Adrenal gland (tissue), 9 donors: ENCODE measurements at regions not wholly inside any gene's neighbourhood (a gene's known extent, or its start where the extent isn't known, plus 50 kb on each side); places are given as distances from the start of the nearest gene placed in this dataset.

ENCODE experiments used
- DNase-seq, 7 donors: peaks; one replicate each; pipeline ENCODE4 v3.0.0-alpha.2; 2019 to 2020
- H3K27ac ChIP-seq, 5 donors: fragments of 200-600 bp; sonication (generic) in 4 of 5; 1 replicate in 3 of 5; 2 replicates in 2 of 5; pipeline versions ENCODE4 v1.5.1 to v1.8.0; 2016 to 2020; ENCODE audit warnings: mild to moderate bottlenecking in 1 of 5
- H3K27me3 ChIP-seq: fragments of 200-600 bp; 2 replicates; pipeline ENCODE4 v1.8.0; 2021
- H3K36me3 ChIP-seq, 2 donors: fragments of 200-600 bp; replicated peaks in 1 of 2; 1 replicate in 1 of 2; 2 replicates in 1 of 2; pipeline versions ENCODE4 v1.5.1 to v1.8.0; 2018 to 2022
- H3K4me1 ChIP-seq, 2 donors: fragments of 200-600 bp; replicated peaks in 1 of 2; 1 replicate in 1 of 2; 2 replicates in 1 of 2; pipeline versions ENCODE4 v1.5.1 to v1.8.0; 2018 to 2021
- H3K4me3 ChIP-seq, 4 donors: fragments of 200-600 bp; sonication (generic) in 3 of 4; one replicate each; pipeline ENCODE4 v1.5.1; 2016 to 2018
- H3K9me3 ChIP-seq, 3 donors: fragments of 200-600 bp; sonication (generic) in 1 of 3; replicated peaks in 1 of 3; 1 replicate in 2 of 3; 2 replicates in 1 of 3; pipeline versions ENCODE4 v1.5.1 to v1.8.0; 2016 to 2021
- POLR2A ChIP-seq, 2 donors: fragments of 450-650 bp; IDR thresholded peaks; one replicate each; pipeline ENCODE4 v1.6.1; 2017; ENCODE audit warnings: antibody characterized with exemption in 2 of 2, mild to moderate bottlenecking in 2 of 2, moderate library complexity in 1 of 2
- WGBS, 4 donors: extraction: QIAGEN DNeasy Blood & Tissue Kit in 2 of 4; methylation state at CpG; one replicate each; pipeline versions ENCODE4 v1.1.5 to v1.1.7; 2013 to 2017; 5-methylcytosine and 5-hydroxymethylcytosine counted together
- intact Hi-C, 2 donors: fragments of 100-400 bp; cut with DNase I; formaldehyde crosslinking; loops; one replicate each; pipeline versions ENCODE4 v1.14.1 to v1.15.0; 2022 to 2023
- TF ChIP-seq, protein P1 (sequence below), 6 experiments: fragments of 450-650 bp in 4 of 6; fragments of 200-600 bp in 2 of 6; sonication (generic) in 1 of 6; IDR thresholded peaks; 1 replicate in 5 of 6; 2 replicates in 1 of 6; pipeline versions ENCODE4 v1.5.1 to v1.8.0; 2016 to 2021; ENCODE audit warnings: antibody characterized with exemption in 6 of 6, mild to moderate bottlenecking in 2 of 6, moderate library complexity in 1 of 6
- donor health status: healthy with polysubstance abuse.
- donor health status: Bipolar disorder and iron deficiency.
- donor health status: DM: yes; HTN: yes; CAD: no.
- donor health status: DM: no; HTN: no; CAD: no.
- donor health status: DM: no; HTN: no; CAD: no.

- Histone ChIP-seq H3K9me3 (no peaks in the 10 kb centered on the region), H3K27me3 (no peaks in the 10 kb centered on the region), H3K4me1 (peaks cover 0 to 6% of the 10 kb centered on the region in 2 donors), H3K27ac (no peak overlapping the region), H3K36me3 (no peaks in the 10 kb centered on the region), H3K4me3 (no peak overlapping the region)
- intact Hi-C loops, result no loop called here
- TF ChIP-seq POLR2A (IDR thresholded peaks at IDR 0.05), result no peak
- TF ChIP-seq, protein P1, sequence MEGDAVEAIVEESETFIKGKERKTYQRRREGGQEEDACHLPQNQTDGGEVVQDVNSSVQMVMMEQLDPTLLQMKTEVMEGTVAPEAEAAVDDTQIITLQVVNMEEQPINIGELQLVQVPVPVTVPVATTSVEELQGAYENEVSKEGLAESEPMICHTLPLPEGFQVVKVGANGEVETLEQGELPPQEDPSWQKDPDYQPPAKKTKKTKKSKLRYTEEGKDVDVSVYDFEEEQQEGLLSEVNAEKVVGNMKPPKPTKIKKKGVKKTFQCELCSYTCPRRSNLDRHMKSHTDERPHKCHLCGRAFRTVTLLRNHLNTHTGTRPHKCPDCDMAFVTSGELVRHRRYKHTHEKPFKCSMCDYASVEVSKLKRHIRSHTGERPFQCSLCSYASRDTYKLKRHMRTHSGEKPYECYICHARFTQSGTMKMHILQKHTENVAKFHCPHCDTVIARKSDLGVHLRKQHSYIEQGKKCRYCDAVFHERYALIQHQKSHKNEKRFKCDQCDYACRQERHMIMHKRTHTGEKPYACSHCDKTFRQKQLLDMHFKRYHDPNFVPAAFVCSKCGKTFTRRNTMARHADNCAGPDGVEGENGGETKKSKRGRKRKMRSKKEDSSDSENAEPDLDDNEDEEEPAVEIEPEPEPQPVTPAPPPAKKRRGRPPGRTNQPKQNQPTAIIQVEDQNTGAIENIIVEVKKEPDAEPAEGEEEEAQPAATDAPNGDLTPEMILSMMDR (IDR thresholded peaks at IDR 0.05), result no peak
- no peak for DNase-seq
- 68 to 78% (median 77%) methylated on average over 5 of the region's 5 CpGs for WGBS, 4 donors
Measured at GRCh38 chr2:38494394-38494793, 108.3 kb downstream of the HNRNPLL start.

GRCh38 chr2:38492042-38492615 is 110.6 kb downstream of the HNRNPLL start:
- DNase-seq, result no peak
- H3K4me1 ChIP-seq, result no peaks in the 10 kb centered on the region
- intact Hi-C loops, result no loop called here
- no peaks in the 10 kb centered on the region for H3K9me3 ChIP-seq
- WGBS, 4 donors, result 93 to 97% (median 96%) methylated on average over 3 of the region's 3 CpGs
- no peaks in the 10 kb centered on the region for H3K36me3 ChIP-seq
- H3K27ac ChIP-seq, result no peak overlapping the region
- H3K4me3 ChIP-seq, result no peak overlapping the region
- TF ChIP-seq, protein P1 (IDR thresholded peaks at IDR 0.05), result no peak
- no peak for TF ChIP-seq POLR2A (IDR thresholded peaks at IDR 0.05)
- H3K27me3 ChIP-seq, result no peaks in the 10 kb centered on the region

DNA sequence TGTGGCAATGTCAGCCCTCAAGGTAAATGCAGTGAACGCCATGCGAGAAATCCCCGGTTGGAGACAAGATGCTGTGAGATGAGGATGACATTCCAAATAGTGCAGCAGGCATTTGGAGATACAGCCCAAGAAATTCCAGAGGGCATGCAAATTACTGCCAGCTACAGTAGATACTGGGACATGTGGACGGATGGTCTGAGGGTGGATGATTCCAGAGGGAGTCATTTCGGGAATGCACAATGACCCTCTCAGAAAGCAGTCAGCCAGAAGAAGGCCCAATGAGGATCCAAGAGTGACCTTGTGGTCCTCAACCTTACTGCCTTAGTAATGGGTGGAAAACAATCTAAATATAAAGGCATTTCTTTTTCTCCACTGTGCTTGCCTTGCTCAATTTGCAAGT is 111.3 kb downstream of the HNRNPLL start:
- no peak overlapping the region for H3K4me3 ChIP-seq
- no peaks in the 10 kb centered on the region for H3K9me3 ChIP-seq
- H3K27ac ChIP-seq, result no peak overlapping the region
- TF ChIP-seq, protein P1 (IDR thresholded peaks at IDR 0.05), result no peak
- TF ChIP-seq POLR2A (IDR thresholded peaks at IDR 0.05), result no peak
- peaks cover 0 to under 1% of the 10 kb centered on the region in 2 donors for H3K4me1 ChIP-seq
- no peak for DNase-seq
- H3K27me3 ChIP-seq, result no peaks in the 10 kb centered on the region
- WGBS, 4 donors, result 92 to 96% (median 94%) methylated on average over 5 of the region's 5 CpGs
- no peaks in the 10 kb centered on the region for H3K36me3 ChIP-seq
- intact Hi-C loops, result no loop called here

DNA sequence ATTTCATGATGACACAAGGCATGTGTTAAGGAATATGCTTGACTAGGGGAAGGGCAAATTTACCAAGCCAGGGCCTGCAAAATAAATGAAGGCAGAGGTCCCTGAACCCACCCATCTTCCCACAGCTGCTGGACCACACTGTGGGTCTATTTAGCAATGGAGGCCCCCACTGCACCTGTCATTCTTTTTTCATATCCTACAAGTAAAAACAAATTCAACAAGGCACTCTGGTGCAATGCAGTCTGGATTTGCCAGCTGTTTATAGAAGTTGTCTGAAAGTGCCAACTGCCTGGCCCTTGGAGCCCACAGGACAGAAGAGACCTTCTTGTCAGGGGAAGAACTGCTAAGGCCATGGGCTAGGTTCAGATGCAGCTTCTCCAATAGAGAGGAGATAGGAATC is 112.8 kb upstream of the ATL2 start:
- Histone ChIP-seq H3K27me3 (no peaks in the 10 kb centered on the region), H3K4me1 (peaks cover 0 to 7% of the 10 kb centered on the region in 2 donors), H3K9me3 (no peaks in the 10 kb centered on the region), H3K27ac (no peak overlapping the region), H3K4me3 (no peak overlapping the region), H3K36me3 (no peaks in the 10 kb centered on the region)
- no peak for TF ChIP-seq POLR2A (IDR thresholded peaks at IDR 0.05)
- TF ChIP-seq, protein P1 (IDR thresholded peaks at IDR 0.05), result no peak
- DNase-seq, result no peak
- intact Hi-C loops, result no loop called here
